ENCODE measurements at regions not wholly inside any gene's neighbourhood (a gene's known extent, or its start where the extent isn't known, plus 50 kb on each side); places are given as distances from the start of the nearest gene placed in this dataset.

DNA sequence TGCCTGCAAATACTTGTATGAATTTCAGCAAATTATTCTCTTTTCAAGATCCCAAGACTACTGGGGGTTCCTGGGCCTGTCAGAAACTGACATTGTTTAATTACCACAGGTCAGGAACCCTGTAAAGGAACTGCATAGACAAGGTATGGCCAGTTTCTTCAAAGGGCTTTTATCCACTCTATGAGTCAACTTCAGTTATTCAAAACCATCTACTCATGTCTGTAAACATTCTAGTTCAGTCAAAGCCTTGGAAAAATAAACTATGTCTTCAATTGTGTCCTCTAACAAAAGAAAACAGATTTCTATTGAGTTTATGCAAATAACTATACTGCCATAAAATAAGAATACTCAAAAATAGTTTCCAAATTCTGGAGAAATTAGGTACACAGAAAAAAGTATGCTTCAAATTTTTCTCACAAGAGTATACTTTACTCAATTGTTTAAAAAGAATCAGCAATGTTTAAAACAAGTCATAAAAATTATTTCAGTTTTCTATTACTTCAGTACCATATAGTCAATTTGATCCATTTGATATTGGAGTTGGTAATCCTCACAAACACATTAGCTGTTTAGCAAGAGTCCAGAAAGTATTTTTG, 486.4 kb upstream of the PCDH20 start:
- TF ChIP-seq, protein P1, sequence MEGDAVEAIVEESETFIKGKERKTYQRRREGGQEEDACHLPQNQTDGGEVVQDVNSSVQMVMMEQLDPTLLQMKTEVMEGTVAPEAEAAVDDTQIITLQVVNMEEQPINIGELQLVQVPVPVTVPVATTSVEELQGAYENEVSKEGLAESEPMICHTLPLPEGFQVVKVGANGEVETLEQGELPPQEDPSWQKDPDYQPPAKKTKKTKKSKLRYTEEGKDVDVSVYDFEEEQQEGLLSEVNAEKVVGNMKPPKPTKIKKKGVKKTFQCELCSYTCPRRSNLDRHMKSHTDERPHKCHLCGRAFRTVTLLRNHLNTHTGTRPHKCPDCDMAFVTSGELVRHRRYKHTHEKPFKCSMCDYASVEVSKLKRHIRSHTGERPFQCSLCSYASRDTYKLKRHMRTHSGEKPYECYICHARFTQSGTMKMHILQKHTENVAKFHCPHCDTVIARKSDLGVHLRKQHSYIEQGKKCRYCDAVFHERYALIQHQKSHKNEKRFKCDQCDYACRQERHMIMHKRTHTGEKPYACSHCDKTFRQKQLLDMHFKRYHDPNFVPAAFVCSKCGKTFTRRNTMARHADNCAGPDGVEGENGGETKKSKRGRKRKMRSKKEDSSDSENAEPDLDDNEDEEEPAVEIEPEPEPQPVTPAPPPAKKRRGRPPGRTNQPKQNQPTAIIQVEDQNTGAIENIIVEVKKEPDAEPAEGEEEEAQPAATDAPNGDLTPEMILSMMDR (IDR thresholded peaks at IDR 0.05; ENCODE audit: extremely low read depth in 1 of 2, insufficient read depth in 1 of 2, low read depth in 1 of 2, low read length in 2 of 2), result no peak
- TF ChIP-seq, protein P2, sequence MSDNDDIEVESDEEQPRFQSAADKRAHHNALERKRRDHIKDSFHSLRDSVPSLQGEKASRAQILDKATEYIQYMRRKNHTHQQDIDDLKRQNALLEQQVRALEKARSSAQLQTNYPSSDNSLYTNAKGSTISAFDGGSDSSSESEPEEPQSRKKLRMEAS (IDR thresholded peaks at IDR 0.05; ENCODE audit: insufficient read depth, insufficient read length), result no peak
- no peak for TF ChIP-seq GATA2 (IDR thresholded peaks at IDR 0.05; ENCODE audit: insufficient read depth, insufficient read length, low read depth, low read length)
- TF ChIP-seq POLR2A (IDR thresholded peaks at IDR 0.05; ENCODE audit: low read depth, low read length), result no peak
- no peak for TF ChIP-seq MYC (IDR thresholded peaks at IDR 0.05; ENCODE audit: low read depth, low read length)
- no peak for TF ChIP-seq EZH2 (IDR thresholded peaks at IDR 0.05; ENCODE audit: borderline replicate concordance, low read depth, low read length, severe bottlenecking)
- no peak for TF ChIP-seq FOS (IDR thresholded peaks at IDR 0.05; ENCODE audit: borderline replicate concordance, insufficient read depth, low read length)
- TF ChIP-seq POLR2AphosphoS5 (IDR thresholded peaks at IDR 0.05; ENCODE audit: insufficient read depth, low read depth, low read length), result no peak
- no peak for TF ChIP-seq JUN (IDR thresholded peaks at IDR 0.05; ENCODE audit: borderline replicate concordance, insufficient read depth, insufficient read length, low read depth)

Data from endothelial cell of umbilical vein (primary cell).